ENCODE measurements at regions not wholly inside any gene's neighbourhood (a gene's known extent, or its start where the extent isn't known, plus 50 kb on each side); places are given as distances from the start of the nearest gene placed in this dataset.

DNA sequence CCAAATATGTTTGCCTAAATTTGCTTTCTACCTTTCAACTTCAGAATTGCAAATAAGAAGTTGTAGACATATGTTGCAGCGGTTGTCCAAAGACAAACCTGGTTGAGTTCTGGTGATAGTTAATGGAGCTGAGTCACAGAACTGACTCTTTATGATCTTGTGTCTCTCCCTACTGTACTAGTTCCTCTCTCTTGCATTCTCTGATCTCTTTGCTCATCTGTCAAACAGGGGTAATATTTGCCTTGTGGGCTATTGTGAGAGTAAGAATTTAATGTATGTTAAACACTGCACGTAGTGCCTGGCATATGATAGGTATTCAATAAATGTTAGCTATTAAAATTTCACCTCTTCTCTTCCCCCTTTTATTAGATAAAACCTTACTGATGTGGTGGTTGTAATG lies 283.5 kb upstream of the RGS6 start:
- no peak for DNase-seq

DNA sequence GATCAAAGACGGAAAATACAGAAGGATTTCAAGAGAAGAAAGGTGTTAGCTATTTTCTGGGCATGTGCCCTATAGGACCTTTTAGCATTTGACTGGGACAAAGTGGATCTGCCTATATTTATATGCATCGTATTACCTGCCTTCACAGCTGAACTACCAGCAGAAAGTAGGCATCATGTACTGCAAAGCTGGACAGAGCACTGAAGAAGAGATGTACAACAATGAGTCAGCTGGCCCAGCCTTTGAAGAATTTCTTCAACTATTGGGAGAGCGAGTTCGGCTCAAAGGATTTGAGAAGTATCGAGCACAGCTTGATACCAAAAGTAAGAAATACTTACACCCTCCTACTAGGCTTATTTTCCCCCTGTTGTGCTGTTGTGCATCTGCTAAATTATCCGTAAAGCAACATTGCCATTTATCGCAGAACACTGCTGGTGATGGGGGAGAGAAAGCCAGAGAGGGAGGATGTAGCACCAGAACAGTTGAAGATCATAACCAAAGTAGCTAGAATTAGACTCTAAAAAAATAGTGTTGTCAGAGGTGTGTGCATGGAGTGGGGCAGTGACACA lies 282.0 kb upstream of the RGS6 start:
- DNase-seq: no peak

DNA sequence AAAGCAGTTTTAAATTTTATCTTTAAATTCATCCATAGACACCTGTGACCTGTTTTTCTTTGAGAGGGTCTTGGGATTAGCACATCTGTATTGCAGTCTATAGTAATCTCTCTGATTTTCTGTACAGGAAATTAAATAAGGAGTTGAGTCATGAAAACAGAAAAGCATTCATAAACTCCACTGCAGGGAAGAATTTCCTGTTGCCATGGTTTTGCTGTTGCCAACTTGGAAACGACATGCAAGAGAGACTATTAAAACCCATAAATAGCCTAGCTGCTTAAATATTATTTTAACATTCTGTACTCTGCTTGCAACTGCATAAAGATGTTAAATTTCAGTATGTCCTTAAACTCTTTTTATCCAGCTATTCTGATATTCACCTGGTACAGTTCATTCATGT lies 281.0 kb upstream of the RGS6 start:
- no peak for DNase-seq

DNA sequence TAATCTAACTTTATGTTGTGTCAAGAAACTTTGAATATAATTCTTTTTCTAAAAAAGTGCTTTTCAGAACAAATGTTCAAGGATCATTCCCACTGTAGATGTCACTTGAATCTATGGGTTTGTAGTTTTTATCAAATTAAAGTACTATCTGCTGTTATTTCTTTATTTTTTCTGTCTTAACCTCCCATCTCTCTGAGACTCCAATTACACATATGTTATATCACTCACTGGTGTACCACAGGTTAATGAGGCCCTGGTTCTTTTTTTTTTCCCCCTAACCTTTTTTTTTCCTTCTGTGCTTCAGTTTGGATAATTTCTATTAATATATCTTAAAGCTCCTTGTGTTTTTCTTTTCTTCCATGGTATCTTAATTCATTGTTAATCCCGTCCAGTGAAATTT lies 279.9 kb upstream of the RGS6 start:
- no peak for DNase-seq

DNA sequence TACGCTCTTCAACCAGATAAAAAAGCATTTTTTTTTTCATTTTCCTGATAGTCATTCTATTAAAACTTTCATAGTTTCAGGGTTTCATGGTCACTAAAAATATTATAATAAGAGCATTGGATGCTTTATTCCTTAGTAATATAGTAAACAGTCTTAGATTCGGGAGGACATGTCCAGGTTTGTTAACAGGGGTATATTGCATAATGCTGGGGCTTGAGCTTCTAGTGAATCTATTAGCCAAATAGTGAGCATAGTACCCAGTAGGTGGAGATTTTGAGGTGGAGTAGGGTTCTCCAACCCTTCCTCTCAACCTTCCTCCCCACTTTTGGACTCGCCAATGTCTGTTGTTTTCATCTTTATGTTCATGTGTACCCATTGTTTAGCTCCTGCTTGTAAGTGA lies 277.4 kb upstream of the RGS6 start:
- DNase-seq: no peak

DNA sequence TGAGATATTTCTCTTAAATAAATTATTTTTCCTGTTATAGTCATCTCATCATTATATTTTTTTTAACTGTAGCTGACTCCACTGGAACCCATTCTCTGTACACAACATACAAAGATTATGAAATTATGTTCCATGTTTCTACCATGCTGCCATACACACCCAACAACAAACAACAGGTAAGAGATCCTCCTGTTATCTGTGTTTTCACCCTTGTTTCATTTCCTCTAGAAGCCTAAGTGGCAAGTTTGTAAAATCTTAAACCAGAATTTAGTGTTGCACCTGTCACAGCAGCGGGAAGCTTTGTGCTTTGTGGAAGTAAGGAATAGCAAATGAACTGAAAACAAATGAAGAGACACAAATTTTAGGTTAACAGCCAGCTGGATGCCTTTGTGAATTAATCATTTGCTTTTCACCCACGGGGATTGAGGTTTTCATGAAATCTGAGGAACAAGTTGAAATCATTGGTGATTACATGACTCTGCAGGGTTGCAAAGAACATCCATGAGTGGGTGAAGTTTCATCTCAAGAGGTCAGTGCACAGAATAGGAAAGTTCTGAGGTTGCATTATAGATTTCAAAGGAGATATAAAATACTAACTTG lies 273.9 kb upstream of the RGS6 start:
- no peak for DNase-seq

DNA sequence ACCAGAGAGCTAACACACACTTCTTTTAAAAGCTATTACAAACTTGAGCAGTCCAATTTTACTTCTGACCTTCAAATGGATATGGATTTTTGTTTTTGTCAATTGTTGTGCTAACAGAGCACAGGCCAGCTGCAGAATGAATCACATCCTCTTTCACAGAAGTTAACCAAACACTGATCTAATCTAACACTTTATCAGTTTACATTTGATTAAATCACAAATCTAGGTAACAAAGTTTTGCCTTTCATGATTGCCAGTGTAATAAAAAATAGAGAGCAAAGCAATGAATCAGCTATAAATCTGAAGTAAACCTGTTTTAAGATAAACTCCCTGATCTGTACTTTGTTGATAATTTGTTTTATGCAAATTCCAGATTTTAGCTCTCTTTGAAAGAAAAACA lies 273.1 kb upstream of the RGS6 start:
- DNase-seq: no peak

DNA sequence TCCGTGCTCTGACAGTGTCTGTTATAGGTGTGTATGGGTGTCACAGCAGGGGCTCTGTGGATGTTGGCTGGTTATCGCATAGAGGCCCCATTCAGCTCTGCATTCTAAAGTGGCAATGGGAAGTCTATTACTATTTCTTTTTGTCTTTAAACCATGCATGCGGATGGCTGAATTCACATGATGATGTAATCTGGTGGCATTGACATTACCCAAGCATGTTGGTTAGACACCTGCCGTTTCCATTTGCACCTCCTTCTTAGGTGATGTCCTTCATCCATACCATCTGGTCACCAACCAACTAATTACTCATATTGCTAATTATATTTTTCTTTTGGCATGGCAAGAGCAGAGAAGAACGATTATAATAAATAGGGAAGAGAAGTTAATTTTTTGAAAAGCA lies 270.8 kb upstream of the RGS6 start:
- no peak for DNase-seq

DNA sequence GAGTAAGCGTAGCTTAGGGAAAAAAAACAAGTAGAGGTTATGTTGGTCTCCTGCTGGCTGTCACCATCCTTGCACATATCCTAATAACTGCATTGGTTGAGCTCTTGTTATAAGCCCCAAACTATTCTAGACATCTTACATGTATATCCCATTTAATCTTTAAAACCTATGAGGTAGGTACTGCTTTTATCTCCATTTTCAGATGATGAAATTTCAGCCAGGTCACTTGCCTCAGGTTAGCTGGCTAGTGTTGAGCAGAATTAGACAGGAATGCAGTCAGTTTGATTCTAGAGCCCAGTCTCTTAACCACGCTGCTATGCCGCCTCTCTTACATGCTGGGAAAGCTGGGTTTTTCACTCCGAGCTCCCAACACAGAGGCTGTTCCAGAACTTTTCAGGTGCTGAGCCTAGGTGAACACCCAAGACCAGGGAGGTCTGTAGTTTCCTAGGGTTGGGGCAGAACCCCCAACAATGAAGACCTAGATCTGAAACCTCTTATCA lies 269.9 kb upstream of the RGS6 start:
- DNase-seq: no peak

DNA sequence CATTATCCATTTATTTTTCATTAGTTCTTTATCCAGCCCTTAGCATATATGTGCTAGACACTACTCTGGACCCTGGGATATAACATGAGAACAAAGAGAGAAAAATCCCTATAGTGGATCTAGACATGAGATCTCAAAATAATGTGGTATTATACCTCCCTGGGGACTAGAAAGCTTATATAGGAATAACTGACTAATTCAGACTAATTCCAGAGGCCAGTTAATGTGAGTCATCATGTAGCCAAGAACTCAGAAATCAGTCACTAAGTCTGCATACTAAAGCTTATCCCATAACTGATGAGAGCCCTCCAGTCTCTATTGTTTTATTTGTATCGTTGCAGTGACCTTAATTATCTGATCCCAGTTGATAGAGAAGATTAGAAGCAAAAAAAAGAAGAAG lies 267.1 kb upstream of the RGS6 start:
- DNase-seq: no peak

DNA sequence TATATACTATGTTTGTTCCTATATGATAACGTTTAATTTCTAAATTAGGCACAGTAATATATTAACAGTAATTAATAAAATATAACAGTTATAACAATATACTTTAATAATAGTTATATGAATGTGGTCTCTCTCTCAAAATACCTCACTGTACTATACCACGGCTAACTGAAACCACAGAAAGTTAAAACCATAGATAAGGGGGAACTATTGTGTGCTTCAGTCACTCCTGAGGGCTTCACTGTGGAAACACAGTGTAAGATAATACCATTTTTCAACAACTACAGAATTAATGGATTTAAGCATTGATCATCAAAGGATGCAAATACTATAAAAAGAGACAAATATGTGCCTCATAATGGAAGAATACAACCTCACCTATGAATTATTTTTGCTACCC lies 266.4 kb upstream of the RGS6 start:
- DNase-seq: no peak

DNA sequence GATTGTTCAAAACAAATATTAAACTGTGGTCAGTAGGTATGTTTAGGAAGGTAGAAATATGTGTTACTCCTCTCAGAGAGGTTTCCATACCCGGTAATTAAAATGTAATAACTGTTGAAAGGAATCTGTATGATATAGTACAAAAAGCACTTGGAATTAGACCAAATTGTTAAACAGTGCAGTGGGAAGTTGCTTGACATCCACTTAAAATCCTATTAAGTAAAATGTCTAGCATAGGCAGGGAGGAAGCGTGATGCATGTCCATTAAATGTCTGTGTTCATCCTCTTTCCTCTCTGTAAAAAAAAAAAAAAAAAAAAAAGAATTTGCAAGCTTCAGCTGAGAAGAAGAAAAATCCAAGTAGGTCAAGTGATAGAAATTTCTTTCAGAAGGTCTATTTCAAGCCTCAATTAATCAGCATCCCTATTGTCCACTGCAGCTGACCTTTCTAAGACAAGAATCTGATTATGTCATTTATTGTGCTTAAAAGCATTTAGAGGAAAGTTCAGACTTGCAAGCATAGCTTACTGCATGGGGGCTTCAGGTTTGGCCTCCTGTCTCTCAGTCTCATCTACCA lies 265.6 kb upstream of the RGS6 start:
- no peak for DNase-seq

DNA sequence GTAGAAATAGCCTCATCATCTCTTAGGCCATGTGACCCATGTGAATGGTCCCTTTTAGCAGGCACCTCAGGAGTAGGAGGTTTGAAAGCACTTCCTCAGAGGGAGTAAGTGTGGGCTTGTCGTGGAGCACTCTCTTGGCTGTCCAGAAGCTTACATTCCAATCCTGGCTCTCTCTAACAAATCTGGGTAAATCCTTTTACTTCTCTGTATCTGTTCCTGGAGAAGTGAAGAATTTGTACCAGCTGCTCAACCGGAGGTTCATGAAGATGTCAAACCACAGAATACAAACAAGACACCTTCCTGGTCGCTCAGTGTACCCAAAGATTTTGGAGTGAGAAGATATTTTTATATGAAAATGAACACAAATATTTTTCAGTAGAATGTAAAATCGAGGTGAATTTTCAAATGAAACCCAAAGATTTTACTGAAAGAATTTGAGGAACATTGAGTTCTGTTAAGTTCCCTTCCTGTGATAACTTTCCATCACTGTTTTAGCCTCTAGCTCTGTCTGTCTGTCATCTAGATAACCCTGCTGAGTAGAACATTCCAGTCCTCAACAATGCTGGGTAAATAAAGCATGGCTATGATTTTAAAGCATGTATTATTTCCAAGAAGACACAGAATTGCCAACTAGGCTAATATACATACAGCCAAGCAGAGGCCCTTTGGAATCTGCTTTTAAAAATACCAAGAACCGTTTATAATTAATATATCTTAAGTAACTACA lies 263.9 kb upstream of the RGS6 start:
- DNase-seq: no peak

DNA sequence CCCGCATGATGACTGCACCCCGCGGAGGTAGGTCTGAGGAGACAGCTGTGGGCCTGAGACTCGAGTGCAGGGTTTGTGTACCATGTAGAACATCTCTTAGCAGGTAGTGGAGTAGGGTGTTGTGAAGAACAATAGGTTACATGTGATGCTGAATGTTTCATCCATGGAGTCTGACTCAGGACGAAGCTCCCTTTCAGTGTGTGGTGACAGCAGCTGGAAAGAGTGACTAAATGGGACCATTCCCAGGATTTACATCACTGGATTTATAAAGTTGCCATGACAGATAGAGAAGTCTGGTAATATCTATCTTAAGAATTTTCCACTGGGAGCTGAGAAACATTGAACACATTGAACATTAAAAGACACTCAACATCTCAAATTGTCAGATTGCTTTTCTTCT lies 259.6 kb upstream of the RGS6 start:
- DNase-seq: no peak

DNA sequence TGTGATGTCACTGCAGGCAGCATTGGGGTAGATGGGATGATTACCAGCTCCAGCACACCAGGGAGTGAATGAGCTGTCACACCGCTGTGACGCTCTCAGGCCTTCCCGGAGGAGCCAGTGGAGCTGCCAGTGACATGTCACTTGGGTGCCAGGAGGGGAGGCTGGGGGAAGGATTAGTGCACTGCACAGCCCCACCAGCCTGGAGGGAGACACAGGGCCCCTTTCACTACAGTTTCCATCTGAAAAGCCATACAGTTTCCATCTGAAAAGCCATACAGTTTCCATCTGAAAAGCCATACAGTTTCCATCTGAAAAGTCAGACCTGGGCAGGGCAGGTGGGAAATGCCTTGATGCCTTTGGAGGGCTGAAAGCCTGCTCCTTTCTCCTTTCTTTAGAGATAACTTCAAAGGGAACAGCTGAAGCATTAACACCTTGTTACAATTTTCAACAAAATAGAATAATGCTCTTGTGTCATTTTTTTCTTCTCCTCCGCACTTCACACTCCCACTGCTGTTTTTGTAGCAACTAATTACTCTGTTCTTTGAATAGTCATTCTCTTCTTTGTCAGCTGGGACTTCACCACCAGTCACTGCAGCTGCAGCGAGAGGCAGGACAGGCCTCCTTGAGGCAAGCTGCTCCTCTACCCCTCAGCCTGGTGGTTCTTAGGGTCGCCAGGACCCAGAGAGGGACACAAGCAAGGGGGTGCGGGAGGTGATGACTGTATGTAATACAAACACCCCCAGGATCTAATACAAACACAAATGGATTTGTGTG lies 256.9 kb upstream of the RGS6 start:
- no peak for DNase-seq

DNA sequence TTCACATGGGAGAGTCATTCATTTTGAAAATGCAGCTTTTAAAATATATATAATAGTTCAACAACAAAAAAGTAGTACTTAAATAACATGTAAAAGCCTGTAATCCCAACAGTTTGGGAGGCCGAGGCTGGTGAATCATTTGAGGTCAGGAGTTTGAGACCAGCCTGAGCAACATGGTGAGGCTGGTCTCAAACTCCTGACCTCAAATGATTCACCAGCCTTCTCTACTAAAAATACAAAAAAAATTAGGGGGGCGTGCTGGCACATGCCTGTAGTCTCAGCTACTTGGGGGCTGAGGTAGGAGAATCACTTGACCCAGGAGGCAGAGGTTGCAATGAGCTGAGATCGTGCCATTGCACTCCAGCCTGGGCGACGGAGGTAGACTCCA lies 256.3 kb upstream of the RGS6 start:
- no peak for DNase-seq

DNA sequence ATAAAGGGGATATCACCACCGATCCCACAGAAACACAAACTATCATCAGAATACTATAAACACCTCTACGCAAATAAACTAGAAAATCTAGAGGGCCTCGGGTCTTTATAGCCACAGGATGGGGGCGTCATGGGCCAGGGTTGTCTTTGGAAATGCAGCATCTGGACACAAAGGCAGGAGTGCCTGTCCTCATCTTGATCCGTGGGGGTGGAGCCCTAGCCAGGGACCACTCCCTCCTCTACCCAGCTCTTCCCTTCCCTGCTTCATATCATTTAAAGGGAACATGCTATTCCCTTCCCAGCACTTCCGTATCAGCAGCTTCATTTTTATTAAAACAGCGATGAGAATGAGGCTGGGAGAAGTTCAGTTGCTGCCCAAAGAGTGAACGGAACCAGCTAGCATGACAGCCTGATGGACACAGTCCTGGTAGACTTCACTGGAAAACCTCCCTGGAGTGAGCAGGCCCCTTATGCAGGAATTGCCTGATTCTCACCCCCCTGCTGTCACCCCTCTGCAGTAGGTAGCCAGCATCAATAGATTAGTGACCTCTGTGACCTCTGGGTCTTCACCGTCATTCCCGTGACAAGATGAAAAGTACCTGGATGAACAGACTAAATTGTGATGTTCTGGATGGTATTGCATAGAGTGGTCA lies 251.4 kb upstream of the RGS6 start:
- no peak for DNase-seq

DNA sequence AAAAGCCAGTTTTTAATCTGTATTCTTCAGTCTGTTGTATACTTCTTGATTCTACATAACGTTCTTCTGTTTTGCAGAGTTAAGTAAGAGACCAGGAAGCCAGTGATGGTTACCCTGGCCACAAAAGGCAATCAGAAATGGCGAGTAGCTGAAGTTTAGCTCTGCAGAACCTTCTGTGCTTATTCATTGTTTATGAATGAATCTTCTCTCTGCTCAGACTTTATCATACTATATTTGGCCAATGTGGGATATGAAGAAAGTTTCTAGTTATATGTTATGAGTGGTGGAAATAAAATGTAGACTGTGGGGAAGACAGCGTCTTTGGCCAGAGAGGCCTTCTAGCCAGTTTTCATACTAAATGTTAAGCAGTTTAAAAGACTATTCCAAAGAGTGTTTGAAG lies 249.9 kb upstream of the RGS6 start:
- DNase-seq: no peak

DNA sequence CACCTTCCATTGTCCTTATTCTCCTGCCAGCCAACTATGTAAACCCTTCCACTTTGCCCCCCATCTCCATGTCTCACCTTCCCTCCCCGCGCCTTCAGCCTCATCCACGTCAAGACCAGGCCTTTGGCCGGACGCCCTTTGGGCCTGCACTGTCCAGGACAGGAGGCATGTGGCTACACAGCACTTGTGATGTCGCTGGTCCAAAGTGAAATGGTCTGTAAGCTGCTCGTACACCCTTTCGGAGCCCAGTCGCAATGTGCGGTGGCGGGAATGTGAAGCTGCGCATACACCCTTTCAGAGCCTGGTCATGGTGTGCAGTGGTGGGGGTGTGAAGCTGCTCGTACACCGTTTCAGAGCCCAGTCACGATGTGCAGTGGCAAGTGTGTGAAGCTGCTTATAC lies 247.9 kb upstream of the RGS6 start:
- no peak for DNase-seq

DNA sequence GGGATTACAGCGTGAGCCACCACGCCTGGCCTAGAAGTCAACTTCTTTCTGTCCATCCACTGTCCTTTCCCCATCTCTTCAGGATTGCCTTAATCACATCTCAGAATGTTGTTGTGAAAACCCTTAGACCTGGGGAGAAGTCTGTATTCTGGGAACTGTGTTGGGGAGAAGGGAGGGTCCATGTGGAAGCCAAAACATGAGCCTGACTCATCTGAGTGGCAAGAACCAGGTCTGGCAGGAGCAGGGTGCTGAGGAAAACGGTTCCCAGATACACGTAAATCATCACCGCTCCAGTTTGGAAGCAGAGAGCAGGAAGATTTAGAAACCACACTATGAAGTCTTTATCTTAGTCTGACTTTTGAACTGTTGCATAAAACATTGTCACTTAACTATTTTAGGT lies 245.6 kb upstream of the RGS6 start:
- DNase-seq: no peak

DNA sequence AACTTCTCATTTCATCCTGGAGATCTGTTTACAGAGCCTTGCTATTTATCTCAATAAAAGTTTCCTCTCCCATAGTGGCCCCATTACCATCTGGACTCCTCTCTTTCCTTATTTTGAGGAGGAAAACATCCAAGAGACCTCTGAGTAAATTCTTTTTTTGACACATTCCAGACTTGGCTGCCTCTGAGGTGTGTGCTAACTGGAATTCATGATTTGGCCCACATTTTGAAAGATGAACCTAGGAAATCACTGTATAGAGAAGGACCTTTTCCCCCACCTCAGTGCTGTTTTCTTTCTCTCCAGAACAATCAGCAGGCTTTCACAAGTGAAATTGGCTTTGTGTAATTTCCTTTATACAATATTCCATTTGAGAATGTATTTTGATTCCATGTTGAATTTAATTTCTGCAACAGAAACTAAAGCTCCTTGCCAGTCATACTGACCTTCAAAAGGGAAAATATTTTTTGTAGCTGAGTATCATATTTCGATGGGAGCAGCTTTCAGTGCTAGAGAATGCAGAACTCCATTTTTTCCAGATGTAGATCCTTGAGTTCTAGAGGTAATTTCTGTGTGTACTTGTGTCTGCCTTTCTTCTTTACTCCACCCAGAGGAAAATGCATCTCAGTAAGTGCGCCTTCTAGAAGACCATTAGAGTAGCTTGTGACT lies 244.9 kb upstream of the RGS6 start:
- no peak for DNase-seq

DNA sequence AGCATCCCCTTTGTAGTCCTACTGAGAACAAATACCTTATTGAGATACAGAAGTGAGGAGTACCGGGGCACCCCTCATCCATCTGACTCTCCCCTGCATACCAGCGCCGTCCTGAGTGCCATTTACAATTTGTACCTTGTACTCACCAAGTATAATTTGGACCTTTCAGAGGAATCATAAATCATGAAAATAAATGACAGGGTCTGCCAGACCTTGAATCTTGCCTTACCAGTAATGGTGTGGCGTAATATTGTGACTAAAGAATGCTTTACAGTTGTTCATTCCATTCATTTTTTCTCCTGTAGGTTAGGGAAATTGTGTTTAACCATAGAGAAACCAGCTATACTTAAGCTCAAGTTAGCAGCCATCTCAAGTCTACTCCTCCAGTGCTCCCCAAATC lies 243.7 kb upstream of the RGS6 start:
- no peak for DNase-seq
